ENCODE measurements at regions not wholly inside any gene's neighbourhood (a gene's known extent, or its start where the extent isn't known, plus 50 kb on each side); places are given as distances from the start of the nearest gene placed in this dataset.

DNA sequence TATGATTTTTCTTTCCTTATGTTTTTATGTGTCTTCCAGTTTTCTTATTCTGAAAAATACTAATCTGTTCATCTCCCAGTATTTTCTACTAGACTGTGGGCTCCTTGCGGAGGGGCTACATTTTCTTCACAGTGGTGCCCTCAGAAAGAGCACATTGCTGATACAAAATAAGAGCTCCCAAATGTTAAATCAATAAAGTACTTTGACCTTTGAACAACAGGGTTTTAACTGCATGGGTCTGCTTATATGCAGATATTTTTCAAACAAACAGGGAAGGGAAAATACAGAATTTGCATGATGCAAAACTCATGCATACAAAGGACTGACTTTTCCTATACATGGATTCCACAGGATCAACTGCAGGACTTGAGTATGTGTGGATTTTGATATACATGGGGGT, 79.9 kb upstream of the ACO1 start:
- TF ChIP-seq, protein P1, sequence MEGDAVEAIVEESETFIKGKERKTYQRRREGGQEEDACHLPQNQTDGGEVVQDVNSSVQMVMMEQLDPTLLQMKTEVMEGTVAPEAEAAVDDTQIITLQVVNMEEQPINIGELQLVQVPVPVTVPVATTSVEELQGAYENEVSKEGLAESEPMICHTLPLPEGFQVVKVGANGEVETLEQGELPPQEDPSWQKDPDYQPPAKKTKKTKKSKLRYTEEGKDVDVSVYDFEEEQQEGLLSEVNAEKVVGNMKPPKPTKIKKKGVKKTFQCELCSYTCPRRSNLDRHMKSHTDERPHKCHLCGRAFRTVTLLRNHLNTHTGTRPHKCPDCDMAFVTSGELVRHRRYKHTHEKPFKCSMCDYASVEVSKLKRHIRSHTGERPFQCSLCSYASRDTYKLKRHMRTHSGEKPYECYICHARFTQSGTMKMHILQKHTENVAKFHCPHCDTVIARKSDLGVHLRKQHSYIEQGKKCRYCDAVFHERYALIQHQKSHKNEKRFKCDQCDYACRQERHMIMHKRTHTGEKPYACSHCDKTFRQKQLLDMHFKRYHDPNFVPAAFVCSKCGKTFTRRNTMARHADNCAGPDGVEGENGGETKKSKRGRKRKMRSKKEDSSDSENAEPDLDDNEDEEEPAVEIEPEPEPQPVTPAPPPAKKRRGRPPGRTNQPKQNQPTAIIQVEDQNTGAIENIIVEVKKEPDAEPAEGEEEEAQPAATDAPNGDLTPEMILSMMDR (IDR thresholded peaks at IDR 0.05): no peak
- no peak for TF ChIP-seq POLR2AphosphoS5 (IDR thresholded peaks at IDR 0.05)
- TF ChIP-seq POLR2A (IDR thresholded peaks at IDR 0.05): no peak

Measured in sigmoid colon (tissue), 4 donors.